ENCODE measurements at regions not wholly inside any gene's neighbourhood (a gene's known extent, or its start where the extent isn't known, plus 50 kb on each side); places are given as distances from the start of the nearest gene placed in this dataset.

DNA sequence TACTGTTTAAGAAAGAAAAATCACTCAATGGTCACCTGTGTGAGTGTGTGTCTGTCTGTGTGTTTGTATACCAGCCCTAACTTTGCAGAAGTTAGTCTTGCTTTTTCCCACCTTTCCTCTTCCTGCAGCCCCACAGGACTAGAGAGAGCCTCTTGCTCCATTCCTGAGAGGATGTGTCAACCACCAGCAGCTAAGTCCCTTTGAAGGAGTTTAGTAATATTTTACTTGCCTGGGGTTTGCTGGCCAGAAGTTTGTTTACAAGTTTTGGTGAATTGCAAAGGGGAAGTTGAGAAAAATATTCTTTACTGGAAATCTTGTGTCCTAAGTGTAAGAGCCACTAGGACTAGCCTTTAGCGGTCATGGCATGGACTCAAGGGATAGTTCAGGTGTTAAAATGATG lies 316.2 kb downstream of the BRINP1 start:
- TF ChIP-seq, protein P1, sequence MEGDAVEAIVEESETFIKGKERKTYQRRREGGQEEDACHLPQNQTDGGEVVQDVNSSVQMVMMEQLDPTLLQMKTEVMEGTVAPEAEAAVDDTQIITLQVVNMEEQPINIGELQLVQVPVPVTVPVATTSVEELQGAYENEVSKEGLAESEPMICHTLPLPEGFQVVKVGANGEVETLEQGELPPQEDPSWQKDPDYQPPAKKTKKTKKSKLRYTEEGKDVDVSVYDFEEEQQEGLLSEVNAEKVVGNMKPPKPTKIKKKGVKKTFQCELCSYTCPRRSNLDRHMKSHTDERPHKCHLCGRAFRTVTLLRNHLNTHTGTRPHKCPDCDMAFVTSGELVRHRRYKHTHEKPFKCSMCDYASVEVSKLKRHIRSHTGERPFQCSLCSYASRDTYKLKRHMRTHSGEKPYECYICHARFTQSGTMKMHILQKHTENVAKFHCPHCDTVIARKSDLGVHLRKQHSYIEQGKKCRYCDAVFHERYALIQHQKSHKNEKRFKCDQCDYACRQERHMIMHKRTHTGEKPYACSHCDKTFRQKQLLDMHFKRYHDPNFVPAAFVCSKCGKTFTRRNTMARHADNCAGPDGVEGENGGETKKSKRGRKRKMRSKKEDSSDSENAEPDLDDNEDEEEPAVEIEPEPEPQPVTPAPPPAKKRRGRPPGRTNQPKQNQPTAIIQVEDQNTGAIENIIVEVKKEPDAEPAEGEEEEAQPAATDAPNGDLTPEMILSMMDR (IDR thresholded peaks at IDR 0.05; ENCODE audit: extremely low read depth, low read depth, low read length), result no peak
- no peak overlapping the region for H2AFZ ChIP-seq (ENCODE audit: low read length)
- no peak for DNase-seq (ENCODE audit: insufficient read length, low spot score, missing footprints)

DNA sequence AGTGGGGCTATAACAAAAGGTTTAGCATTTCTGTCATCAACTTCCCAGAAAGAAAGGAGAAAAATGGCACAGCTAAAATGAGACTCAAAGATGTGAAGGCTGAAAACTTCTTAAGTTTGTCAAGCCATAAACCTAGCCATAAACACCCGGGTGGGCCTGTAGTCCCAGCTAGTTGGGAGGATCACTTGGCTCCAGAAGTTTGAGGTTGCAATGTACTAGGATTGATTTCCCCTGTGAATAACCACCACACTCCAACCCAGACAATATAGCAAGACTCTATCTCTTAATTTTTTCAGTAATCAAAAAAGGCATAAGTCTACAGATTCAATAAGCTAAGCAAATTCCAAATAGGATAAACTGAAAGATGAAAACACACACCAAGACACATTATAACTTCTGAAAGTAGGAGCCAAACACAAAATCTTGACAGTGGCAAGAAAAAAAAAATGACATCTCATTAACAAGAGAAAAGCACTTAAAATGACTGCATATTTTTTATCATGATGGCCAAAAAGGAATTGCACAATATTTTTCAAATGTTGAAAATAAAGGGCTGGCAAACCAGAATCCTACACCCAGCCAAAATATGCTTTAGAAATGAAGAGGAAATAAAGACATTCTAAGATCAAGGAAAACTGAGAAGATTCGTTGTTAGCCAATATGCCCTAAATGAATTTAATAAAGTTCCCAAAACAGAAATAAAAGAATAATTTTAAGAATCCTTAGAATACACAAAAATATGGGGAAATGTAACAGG lies 308.4 kb downstream of the BRINP1 start:
- no peaks in the 10 kb centered on the region for H3K79me2 ChIP-seq (ENCODE audit: insufficient read depth, low read length)
- no peaks in the 10 kb centered on the region for H3K4me1 ChIP-seq (ENCODE audit: insufficient read depth, low read length)
- no peaks in the 10 kb centered on the region for H4K20me1 ChIP-seq (ENCODE audit: insufficient read depth, low read length)
- no peak overlapping the region for H3K27ac ChIP-seq (ENCODE audit: low read depth, low read length)
- no peaks in the 10 kb centered on the region for H3K36me3 ChIP-seq (ENCODE audit: insufficient read depth, low read length)
- no peak overlapping the region for H3K4me2 ChIP-seq (ENCODE audit: insufficient read depth, low read length)
- no peaks in the 10 kb centered on the region for H3K9me3 ChIP-seq (ENCODE audit: low read depth, low read length)
- H3K27me3 ChIP-seq (ENCODE audit: insufficient read depth, low read length), result no peaks in the 10 kb centered on the region
- DNase-seq (ENCODE audit: insufficient read length, low spot score, missing footprints), result no peak
- TF ChIP-seq, protein P1 (IDR thresholded peaks at IDR 0.05; ENCODE audit: extremely low read depth, low read depth, low read length), result no peak
- H2AFZ ChIP-seq (ENCODE audit: low read length), result no peak overlapping the region
- H3K4me3 ChIP-seq (ENCODE audit: insufficient read depth, low read length), result no peak overlapping the region

More for the DNA sequence above, 316.2 kb downstream of the BRINP1 start:
- no peaks in the 10 kb centered on the region for H4K20me1 ChIP-seq (ENCODE audit: insufficient read depth, low read length)
- H3K9me3 ChIP-seq (ENCODE audit: low read depth, low read length), result no peaks in the 10 kb centered on the region
- no peaks in the 10 kb centered on the region for H3K36me3 ChIP-seq (ENCODE audit: insufficient read depth, low read length)
- H3K4me2 ChIP-seq (ENCODE audit: insufficient read depth, low read length), result no peak overlapping the region
- no peaks in the 10 kb centered on the region for H3K27me3 ChIP-seq (ENCODE audit: insufficient read depth, low read length)
- no peak overlapping the region for H3K27ac ChIP-seq (ENCODE audit: low read depth, low read length)
- no peaks in the 10 kb centered on the region for H3K4me1 ChIP-seq (ENCODE audit: insufficient read depth, low read length)
- H3K4me3 ChIP-seq (ENCODE audit: insufficient read depth, low read length), result no peak overlapping the region
- no peaks in the 10 kb centered on the region for H3K79me2 ChIP-seq (ENCODE audit: insufficient read depth, low read length)

DNA sequence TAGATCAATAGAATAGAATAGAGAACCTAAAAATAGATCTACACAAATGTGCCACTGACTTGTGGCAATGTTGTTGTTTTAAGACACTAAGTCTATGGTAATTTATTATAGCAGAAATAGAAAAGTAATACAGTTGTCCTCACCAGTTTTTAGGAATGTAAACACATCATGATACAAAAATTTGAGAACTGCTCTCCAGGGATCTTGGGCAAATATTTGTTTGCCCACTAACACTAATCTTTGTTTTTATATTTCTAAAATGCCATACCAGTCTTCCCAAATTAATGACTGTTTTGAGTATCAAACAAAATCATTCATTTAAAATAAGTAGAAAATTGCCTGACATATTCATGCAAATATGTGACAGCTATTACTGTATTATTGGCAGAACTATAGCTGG lies 297.6 kb downstream of the BRINP1 start:
- H3K4me2 ChIP-seq (ENCODE audit: insufficient read depth, low read length), result no peak overlapping the region
- TF ChIP-seq, protein P1 (IDR thresholded peaks at IDR 0.05; ENCODE audit: extremely low read depth, low read depth, low read length), result no peak
- H3K9me3 ChIP-seq (ENCODE audit: low read depth, low read length), result no peaks in the 10 kb centered on the region

DNA sequence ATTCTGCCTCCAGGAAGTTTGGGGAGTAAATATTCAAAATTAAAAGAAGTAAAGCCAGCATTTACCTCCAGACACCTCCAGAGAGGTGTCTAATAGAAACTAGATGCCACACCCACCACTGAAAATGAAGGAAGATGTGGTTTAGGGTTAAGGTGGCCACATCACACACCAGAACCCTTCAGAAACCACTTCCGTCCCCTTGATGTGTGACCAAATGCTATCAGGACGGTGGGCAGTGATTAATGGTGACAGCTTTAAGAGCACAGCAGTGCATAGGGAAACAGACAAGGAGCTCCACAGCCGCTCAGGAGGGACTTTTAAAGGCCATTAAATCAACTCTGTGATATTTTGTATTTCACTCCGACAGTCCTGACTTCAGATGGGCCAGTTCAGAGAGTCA lies 295.2 kb downstream of the BRINP1 start:
- H3K27ac ChIP-seq (ENCODE audit: low read depth, low read length), result no peak overlapping the region
- no peaks in the 10 kb centered on the region for H3K4me1 ChIP-seq (ENCODE audit: insufficient read depth, low read length)
- TF ChIP-seq, protein P1 (IDR thresholded peaks at IDR 0.05; ENCODE audit: extremely low read depth, low read depth, low read length), result no peak
- no peak overlapping the region for H2AFZ ChIP-seq (ENCODE audit: low read length)
- no peaks in the 10 kb centered on the region for H3K36me3 ChIP-seq (ENCODE audit: insufficient read depth, low read length)
- no peaks in the 10 kb centered on the region for H3K27me3 ChIP-seq (ENCODE audit: insufficient read depth, low read length)
- no peak overlapping the region for H3K4me3 ChIP-seq (ENCODE audit: insufficient read depth, low read length)
- H3K79me2 ChIP-seq (ENCODE audit: insufficient read depth, low read length), result no peaks in the 10 kb centered on the region
- H4K20me1 ChIP-seq (ENCODE audit: insufficient read depth, low read length), result no peaks in the 10 kb centered on the region
- H3K4me2 ChIP-seq (ENCODE audit: insufficient read depth, low read length), result no peak overlapping the region
- no peaks in the 10 kb centered on the region for H3K9me3 ChIP-seq (ENCODE audit: low read depth, low read length)
- DNase-seq (ENCODE audit: insufficient read length, low spot score, missing footprints), result no peak

More for the DNA sequence above, 297.6 kb downstream of the BRINP1 start:
- Histone ChIP-seq H3K27me3 (ENCODE audit: insufficient read depth, low read length) (no peaks in the 10 kb centered on the region), H2AFZ (ENCODE audit: low read length) (no peak overlapping the region), H3K79me2 (ENCODE audit: insufficient read depth, low read length) (no peaks in the 10 kb centered on the region), H3K4me1 (ENCODE audit: insufficient read depth, low read length) (no peaks in the 10 kb centered on the region), H4K20me1 (ENCODE audit: insufficient read depth, low read length) (no peaks in the 10 kb centered on the region), H3K36me3 (ENCODE audit: insufficient read depth, low read length) (no peaks in the 10 kb centered on the region), H3K27ac (ENCODE audit: low read depth, low read length) (no peak overlapping the region), H3K4me3 (ENCODE audit: insufficient read depth, low read length) (no peak overlapping the region)
- no peak for DNase-seq (ENCODE audit: insufficient read length, low spot score, missing footprints)
